ENCODE measurements at regions not wholly inside any gene's neighbourhood (a gene's known extent, or its start where the extent isn't known, plus 50 kb on each side); places are given as distances from the start of the nearest gene placed in this dataset.

DNA sequence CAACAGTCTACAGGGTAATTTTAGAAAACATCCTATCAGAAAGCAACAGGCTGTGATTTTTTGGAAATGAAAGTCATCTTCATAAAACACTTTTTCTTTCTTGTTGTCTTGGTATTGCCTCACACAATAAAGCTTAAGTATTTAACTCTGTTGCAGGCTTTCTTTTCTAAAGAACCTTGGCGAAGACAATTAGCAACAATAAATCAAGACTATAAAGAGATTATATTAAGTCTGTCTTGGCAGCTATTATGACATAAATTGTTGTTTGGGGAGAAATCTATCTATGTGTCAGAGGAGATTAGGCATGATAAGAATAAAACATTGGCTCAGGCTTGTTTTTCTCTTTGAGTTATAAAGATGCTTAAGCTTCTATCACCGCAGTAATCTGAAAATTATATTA, 1774.8 kb downstream of the ARAP2 start:
- Histone ChIP-seq H3K27me3 (no peaks in the 10 kb centered on the region), H3K4me1 (no peaks in the 10 kb centered on the region), H3K27ac (no peak overlapping the region), H3K4me3 (no peak overlapping the region), H3K36me3 (no peaks in the 10 kb centered on the region), H3K9me3 (peaks cover 0 to 25% (median 0%) of the 10 kb centered on the region in 11 donors)
- intact Hi-C loops (cut with DNase I), result no loop called here
- WGBS, 2 donors, result 66 to 93% methylated on average over 2 of the region's 2 CpGs
- TF ChIP-seq, protein P1, sequence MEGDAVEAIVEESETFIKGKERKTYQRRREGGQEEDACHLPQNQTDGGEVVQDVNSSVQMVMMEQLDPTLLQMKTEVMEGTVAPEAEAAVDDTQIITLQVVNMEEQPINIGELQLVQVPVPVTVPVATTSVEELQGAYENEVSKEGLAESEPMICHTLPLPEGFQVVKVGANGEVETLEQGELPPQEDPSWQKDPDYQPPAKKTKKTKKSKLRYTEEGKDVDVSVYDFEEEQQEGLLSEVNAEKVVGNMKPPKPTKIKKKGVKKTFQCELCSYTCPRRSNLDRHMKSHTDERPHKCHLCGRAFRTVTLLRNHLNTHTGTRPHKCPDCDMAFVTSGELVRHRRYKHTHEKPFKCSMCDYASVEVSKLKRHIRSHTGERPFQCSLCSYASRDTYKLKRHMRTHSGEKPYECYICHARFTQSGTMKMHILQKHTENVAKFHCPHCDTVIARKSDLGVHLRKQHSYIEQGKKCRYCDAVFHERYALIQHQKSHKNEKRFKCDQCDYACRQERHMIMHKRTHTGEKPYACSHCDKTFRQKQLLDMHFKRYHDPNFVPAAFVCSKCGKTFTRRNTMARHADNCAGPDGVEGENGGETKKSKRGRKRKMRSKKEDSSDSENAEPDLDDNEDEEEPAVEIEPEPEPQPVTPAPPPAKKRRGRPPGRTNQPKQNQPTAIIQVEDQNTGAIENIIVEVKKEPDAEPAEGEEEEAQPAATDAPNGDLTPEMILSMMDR (IDR thresholded peaks at IDR 0.05), result no peak
- DNase-seq (no peak), ATAC-seq (no peak)

DNA sequence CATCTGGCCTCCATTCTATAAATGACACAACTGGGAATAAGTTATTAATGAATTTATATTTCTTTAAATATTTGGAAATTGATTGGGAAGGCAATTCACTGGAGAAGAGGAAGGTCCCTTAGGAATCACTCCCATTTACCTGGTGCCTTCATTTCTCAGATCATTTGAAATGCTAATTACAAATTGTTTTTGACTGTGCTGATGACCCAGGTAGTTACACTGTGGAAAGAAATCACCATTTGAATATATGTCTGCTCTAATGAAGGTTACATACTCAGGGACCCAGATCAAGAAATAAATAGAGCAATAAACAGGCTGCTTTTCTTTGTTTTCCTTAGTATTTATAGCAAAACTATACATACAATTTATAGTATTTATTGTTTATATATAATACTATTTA, 1759.1 kb downstream of the ARAP2 start:
- Histone ChIP-seq H3K36me3 (no peaks in the 10 kb centered on the region), H3K27ac (no peak overlapping the region), H3K4me1 (no peaks in the 10 kb centered on the region), H3K4me3 (no peak overlapping the region), H3K27me3 (no peaks in the 10 kb centered on the region), H3K9me3 (peaks cover 0 to 5% (median 0%) of the 10 kb centered on the region in 11 donors)
- TF ChIP-seq, protein P1 (IDR thresholded peaks at IDR 0.05), result no peak
- no peak for DNase-seq
- no peak for ATAC-seq
- intact Hi-C loops (cut with DNase I), result no loop called here

DNA sequence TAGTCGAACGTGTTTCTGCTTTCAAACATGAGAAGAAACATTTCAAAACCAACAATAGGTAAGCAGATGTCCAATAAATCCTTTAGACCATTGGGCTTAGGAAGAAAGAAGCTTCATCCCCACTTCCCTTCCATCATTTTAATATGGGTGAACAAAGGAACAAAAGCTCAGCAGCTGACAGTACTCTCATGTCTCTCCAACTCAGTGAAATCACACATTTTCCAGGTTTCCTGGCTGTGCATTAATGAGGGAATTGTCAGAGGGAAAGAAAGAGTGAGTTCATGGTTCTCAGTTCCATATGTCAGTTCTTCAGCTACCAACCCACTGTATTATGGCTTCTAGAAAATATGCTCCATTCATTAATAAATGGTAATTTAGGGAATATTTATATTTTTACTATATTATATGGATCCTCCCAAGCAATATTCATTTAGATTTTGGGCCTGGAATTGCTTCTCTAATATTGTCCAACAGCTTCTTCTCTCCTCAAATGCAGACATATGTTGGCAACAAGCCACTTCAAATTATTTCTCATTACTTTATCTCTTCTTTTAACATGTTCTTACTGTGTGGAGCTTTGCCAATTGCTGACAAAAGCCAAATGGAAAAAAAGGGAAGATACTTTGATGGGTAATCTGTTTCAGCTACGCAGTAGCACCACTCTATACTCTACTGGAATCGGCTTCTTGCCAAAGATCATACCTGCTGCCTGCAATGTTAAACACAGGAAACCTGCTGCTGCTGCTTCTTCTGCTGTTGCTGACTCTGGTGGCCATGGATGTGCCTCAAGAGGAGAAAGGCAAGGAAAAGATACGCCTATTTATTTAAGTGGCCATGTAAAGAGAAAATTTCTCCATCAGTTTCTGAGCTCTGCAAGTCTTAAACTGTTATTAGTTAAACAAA, 1757.6 kb downstream of the ARAP2 start:
- Histone ChIP-seq H3K4me1 (no peaks in the 10 kb centered on the region), H3K4me3 (no peak overlapping the region), H3K36me3 (no peaks in the 10 kb centered on the region), H3K27me3 (no peaks in the 10 kb centered on the region), H3K9me3 (peaks cover 0 to 5% (median 0%) of the 10 kb centered on the region in 11 donors), H3K27ac (no peak overlapping the region)
- intact Hi-C loops (cut with DNase I), result no loop called here
- ATAC-seq (no peak), DNase-seq (no peak)
- TF ChIP-seq, protein P1 (IDR thresholded peaks at IDR 0.05), result no peak
- 58 to 61% methylated on average over 5 of the region's 5 CpGs for WGBS, 2 donors

- intact Hi-C loops (cut with DNase I), result no loop called here
- no peak overlapping the region for H3K27ac ChIP-seq
- no peaks in the 10 kb centered on the region for H3K36me3 ChIP-seq
- no peaks in the 10 kb centered on the region for H3K27me3 ChIP-seq
- H3K4me1 ChIP-seq, result no peaks in the 10 kb centered on the region
- no peak for DNase-seq
- H3K9me3 ChIP-seq, result peaks cover 0 to 5% (median 0%) of the 10 kb centered on the region in 11 donors
- 71 to 74% methylated on average over 1 of the region's 1 CpG for WGBS, 2 donors
- ATAC-seq, result no peak
- H3K4me3 ChIP-seq, result no peak overlapping the region
- TF ChIP-seq, protein P1 (IDR thresholded peaks at IDR 0.05), result no peak
These were observed 1751.9 kb downstream of the ARAP2 start for GRCh38 chr4:34492414-34492813.
